ENCODE measurements at regions not wholly inside any gene's neighbourhood (a gene's known extent, or its start where the extent isn't known, plus 50 kb on each side); places are given as distances from the start of the nearest gene placed in this dataset.

DNA sequence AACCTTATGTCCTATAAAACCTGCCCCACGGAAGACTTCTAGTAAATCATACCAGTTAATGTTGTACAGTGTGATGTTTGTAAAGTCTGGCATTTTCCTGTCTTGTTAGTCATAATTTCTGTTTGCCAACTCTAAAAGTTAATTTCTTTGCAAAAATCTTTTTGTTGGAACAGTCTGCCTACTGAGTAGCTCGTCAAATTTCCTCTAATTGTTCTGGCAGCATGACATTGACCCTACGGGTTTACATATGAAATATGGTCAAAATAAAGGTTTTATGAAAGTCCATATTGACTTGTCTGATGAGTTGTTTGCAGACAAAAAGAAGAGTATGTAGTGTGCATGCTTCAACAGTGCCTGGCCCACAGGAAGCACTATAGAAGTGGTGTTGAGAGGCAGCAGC lies 79.8 kb upstream of the SOX2 start:
- no peak overlapping the region for H3K27ac ChIP-seq
- no peaks in the 10 kb centered on the region for H3K36me3 ChIP-seq
- WGBS, 2 donors, result 56 to 74% methylated on average over 3 of the region's 3 CpGs
- no peak overlapping the region for H3K4me3 ChIP-seq
- TF ChIP-seq, protein P1, sequence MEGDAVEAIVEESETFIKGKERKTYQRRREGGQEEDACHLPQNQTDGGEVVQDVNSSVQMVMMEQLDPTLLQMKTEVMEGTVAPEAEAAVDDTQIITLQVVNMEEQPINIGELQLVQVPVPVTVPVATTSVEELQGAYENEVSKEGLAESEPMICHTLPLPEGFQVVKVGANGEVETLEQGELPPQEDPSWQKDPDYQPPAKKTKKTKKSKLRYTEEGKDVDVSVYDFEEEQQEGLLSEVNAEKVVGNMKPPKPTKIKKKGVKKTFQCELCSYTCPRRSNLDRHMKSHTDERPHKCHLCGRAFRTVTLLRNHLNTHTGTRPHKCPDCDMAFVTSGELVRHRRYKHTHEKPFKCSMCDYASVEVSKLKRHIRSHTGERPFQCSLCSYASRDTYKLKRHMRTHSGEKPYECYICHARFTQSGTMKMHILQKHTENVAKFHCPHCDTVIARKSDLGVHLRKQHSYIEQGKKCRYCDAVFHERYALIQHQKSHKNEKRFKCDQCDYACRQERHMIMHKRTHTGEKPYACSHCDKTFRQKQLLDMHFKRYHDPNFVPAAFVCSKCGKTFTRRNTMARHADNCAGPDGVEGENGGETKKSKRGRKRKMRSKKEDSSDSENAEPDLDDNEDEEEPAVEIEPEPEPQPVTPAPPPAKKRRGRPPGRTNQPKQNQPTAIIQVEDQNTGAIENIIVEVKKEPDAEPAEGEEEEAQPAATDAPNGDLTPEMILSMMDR (IDR thresholded peaks at IDR 0.05), result no peak
- TF ChIP-seq EP300 (IDR thresholded peaks at IDR 0.05) (no peak), POLR2AphosphoS5 (IDR thresholded peaks at IDR 0.05) (no peak), POLR2A (IDR thresholded peaks at IDR 0.05) (no peak)
- no peaks in the 10 kb centered on the region for H3K9me3 ChIP-seq
- no peaks in the 10 kb centered on the region for H3K27me3 ChIP-seq
- DNase-seq, result no peak
- H3K4me1 ChIP-seq, result no peaks in the 10 kb centered on the region
- intact Hi-C loops (cut with DNase I), result no loop called here

DNA sequence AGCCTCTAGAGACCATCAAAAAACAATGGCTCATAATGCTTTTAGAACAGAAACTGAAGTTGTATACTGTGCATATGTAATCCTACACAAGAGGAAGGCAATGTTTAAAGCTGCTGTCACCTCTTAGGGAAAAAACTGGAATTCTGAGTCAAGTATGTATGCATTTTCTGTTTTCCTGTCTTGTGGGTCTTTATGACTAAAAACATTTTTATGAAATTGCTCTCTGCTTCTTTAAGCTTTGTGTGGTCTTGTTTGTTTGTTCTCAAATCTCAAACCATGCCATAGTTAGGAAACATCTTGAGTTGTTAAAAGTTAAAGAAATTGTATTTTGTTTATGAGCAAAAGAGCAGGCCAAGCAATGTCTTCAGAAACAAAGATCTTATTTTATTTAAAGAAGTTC lies 80.9 kb upstream of the SOX2 start:
- TF ChIP-seq POLR2A (IDR thresholded peaks at IDR 0.05), result no peak
- no peak for TF ChIP-seq POLR2AphosphoS5 (IDR thresholded peaks at IDR 0.05)
- TF ChIP-seq, protein P1 (IDR thresholded peaks at IDR 0.05), result no peak
- no peak for TF ChIP-seq EP300 (IDR thresholded peaks at IDR 0.05)
- no peaks in the 10 kb centered on the region for H3K4me1 ChIP-seq
- intact Hi-C loops (cut with DNase I), result no loop called here
- no peaks in the 10 kb centered on the region for H3K9me3 ChIP-seq
- no peaks in the 10 kb centered on the region for H3K36me3 ChIP-seq
- H3K27ac ChIP-seq, result no peak overlapping the region
- no peak overlapping the region for H3K4me3 ChIP-seq
- no peaks in the 10 kb centered on the region for H3K27me3 ChIP-seq
- no peak for DNase-seq

DNA sequence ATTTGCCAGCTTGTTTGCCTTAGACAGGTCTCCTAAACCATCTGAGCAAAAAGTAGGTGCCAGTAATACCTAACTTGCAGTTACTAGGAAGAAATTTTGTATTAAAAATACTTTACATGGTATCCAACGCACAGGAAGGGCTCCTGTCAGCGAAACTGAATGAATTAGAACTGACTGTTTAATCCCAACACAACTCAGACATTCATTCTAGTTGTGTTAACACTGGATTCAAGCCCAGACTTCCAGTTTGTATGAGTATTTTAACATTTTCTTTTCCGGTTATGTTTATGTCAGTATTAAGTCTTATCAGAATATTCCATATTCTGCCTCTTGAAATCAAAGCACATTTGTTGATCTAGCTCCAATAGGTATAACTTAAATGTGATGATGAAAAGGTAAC lies 82.0 kb upstream of the SOX2 start:
- no peak overlapping the region for H3K27ac ChIP-seq
- TF ChIP-seq POLR2AphosphoS5 (IDR thresholded peaks at IDR 0.05), result no peak
- no peak for TF ChIP-seq EP300 (IDR thresholded peaks at IDR 0.05)
- no peak for TF ChIP-seq POLR2A (IDR thresholded peaks at IDR 0.05)
- TF ChIP-seq, protein P1 (IDR thresholded peaks at IDR 0.05), result no peak
- H3K4me1 ChIP-seq, result no peaks in the 10 kb centered on the region
- H3K9me3 ChIP-seq, result no peaks in the 10 kb centered on the region
- 78 to 81% methylated on average over 3 of the region's 3 CpGs for WGBS, 2 donors
- H3K27me3 ChIP-seq, result no peaks in the 10 kb centered on the region
- H3K4me3 ChIP-seq, result no peak overlapping the region
- no peaks in the 10 kb centered on the region for H3K36me3 ChIP-seq
- intact Hi-C loops (cut with DNase I), result no loop called here
- DNase-seq, result no peak

DNA sequence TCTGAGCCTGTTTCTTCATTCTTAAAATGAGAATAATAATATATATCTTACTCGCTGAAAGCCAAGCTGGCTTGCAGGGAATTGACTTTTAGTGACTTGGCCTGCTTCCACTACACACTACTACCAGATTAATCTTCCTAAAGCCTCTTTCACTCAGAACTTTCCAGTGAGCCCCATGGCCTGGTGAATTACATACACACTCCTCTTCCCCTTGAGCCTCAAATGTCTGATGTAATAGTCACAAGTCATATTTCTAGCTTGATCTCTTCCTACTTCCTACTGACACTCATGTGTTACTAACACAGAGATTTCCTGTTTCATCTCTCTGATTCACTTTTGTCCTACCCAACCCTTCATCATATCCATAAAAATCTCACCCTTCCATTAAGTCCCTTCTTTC lies 82.7 kb upstream of the SOX2 start:
- no peak for DNase-seq
- Histone ChIP-seq H3K27me3 (no peaks in the 10 kb centered on the region), H3K9me3 (no peaks in the 10 kb centered on the region), H3K36me3 (no peaks in the 10 kb centered on the region), H3K4me1 (no peaks in the 10 kb centered on the region), H3K27ac (no peak overlapping the region), H3K4me3 (no peak overlapping the region)
- WGBS, 2 donors, result 90 to 92% methylated on average over 1 of the region's 1 CpG
- intact Hi-C loops (cut with DNase I), result no loop called here
- TF ChIP-seq EP300 (IDR thresholded peaks at IDR 0.05), result no peak
- TF ChIP-seq, protein P1 (IDR thresholded peaks at IDR 0.05), result no peak
- no peak for TF ChIP-seq POLR2AphosphoS5 (IDR thresholded peaks at IDR 0.05)
- TF ChIP-seq POLR2A (IDR thresholded peaks at IDR 0.05), result no peak

DNA sequence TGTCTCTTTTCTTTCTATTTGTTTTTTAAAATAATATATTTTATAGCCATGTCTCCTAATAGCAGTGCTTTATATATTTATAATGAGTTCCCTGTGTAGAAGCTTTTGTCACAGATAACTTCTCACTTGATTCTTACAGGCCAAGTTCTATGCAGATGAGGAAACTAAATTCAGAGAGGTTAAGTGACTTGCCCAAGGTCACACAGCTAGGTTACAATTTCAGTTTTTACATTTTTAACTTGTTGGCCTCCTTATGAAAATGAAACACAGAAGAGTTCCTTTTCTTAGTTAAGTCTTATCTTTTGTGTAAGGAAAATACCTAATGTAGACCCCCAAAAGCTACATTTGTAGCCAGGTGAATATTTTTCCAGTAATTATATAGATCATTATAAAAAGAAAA lies 83.3 kb upstream of the SOX2 start:
- no peaks in the 10 kb centered on the region for H3K36me3 ChIP-seq
- TF ChIP-seq POLR2AphosphoS5 (IDR thresholded peaks at IDR 0.05), result no peak
- TF ChIP-seq EP300 (IDR thresholded peaks at IDR 0.05), result no peak
- TF ChIP-seq POLR2A (IDR thresholded peaks at IDR 0.05), result no peak
- TF ChIP-seq, protein P1 (IDR thresholded peaks at IDR 0.05), result no peak
- intact Hi-C loops (cut with DNase I), result no loop called here

More for the DNA sequence above, 83.3 kb upstream of the SOX2 start:
- Histone ChIP-seq H3K4me3 (no peak overlapping the region), H3K27ac (no peak overlapping the region), H3K27me3 (no peaks in the 10 kb centered on the region), H3K4me1 (no peaks in the 10 kb centered on the region), H3K9me3 (no peaks in the 10 kb centered on the region)
- DNase-seq, result no peak
